GM12878 (cell line): ENCODE measurements at regions not wholly inside any gene's neighbourhood (a gene's known extent, or its start where the extent isn't known, plus 50 kb on each side); places are given as distances from the start of the nearest gene placed in this dataset.

Experiments
- ATAC-seq: fragments of 200-7000 bp; cut with Tn5 transposase; 3 replicates; pipeline ENCODE4 v1.9.1; 2020; ENCODE audit warnings: mild to moderate bottlenecking, moderate library complexity
- BruUV-seq: library from RNA; stranded (reverse); fragments of 400-500 nt; replicated peaks from 2 replicates; lab custom pipeline; 2021; lab: Mats Ljungman, UMichigan
- CTCF ChIA-PET: fragments of 300-600 bp; sonication (Branson Sonifier 250); formaldehyde crosslinking; extraction: SDS; loops from one replicate; lab custom pipeline; 2021; ENCODE audit warnings: inconsistent platforms; lab: Yijun Ruan, JAX
- POLR2A ChIA-PET: fragments of 350-600 bp; formaldehyde crosslinking; extraction: SDS; loops from one replicate; lab custom pipeline; 2021; ENCODE audit warnings: inconsistent platforms; lab: Charles Lee
- RAD21 ChIA-PET: fragments of 300-600 bp; sonication (Branson Sonifier 250); formaldehyde crosslinking; loops from one replicate; lab custom pipeline; 2023; ENCODE audit warnings: antibody characterized with exemption; ENCODE audit not compliant: unreplicated experiment; lab: Charles Lee
- SMC1A ChIA-PET: fragments of 300-600 bp; sonication (Branson Sonifier 250); formaldehyde crosslinking; loops from one replicate; lab custom pipeline; 2023; ENCODE audit not compliant: unreplicated experiment, uncharacterized antibody; lab: Charles Lee
- DNase-seq: peaks from one replicate; pipeline ENCODE4 v3.0.0-alpha.2; 2011; ENCODE audit warnings: low read depth, low spot score
- FAIRE-seq: peaks from 3 replicates; lab custom pipeline; 2011; peaks lifted over from hg19 to GRCh38; lab: Jason Lieb, UNC
- H2AFZ ChIP-seq: 2 replicates; pipeline ENCODE4 v1.6.0; 2011; ENCODE audit warnings: low read depth, low read length, control low read depth; ENCODE audit not compliant: control insufficient read depth
- H3K27ac ChIP-seq: 2 replicates; pipeline ENCODE4 v1.5.1; 2011; ENCODE audit warnings: control low read depth; ENCODE audit not compliant: control insufficient read depth, insufficient read depth
- H3K27me3 ChIP-seq, 2 experiments: replicated peaks in 1 of 2; 2 replicates each; pipeline versions ENCODE4 v1.6.0 to v1.6.1; 2011; ENCODE audit warnings: low read length in 1 of 2; ENCODE audit not compliant: control insufficient read depth in 2 of 2, insufficient read depth in 2 of 2
- H3K36me3 ChIP-seq, 2 experiments: 2 replicates each; pipeline ENCODE4 v1.5.1; 2011; ENCODE audit warnings: low read length in 1 of 2; ENCODE audit not compliant: control insufficient read depth in 2 of 2, insufficient read depth in 2 of 2
- H3K4me1 ChIP-seq: 2 replicates; pipeline ENCODE4 v1.6.1; 2011; ENCODE audit warnings: mild to moderate bottlenecking, low read length, moderate library complexity, mixed read lengths; ENCODE audit not compliant: control insufficient read depth, insufficient read depth
- H3K4me2 ChIP-seq: 2 replicates; pipeline ENCODE4 v1.6.0; 2011; ENCODE audit warnings: control low read depth; ENCODE audit not compliant: control insufficient read depth, insufficient read depth
- H3K4me3 ChIP-seq: fragments of 200-600 bp; sonication (generic); 2 replicates; pipeline ENCODE4 v1.5.1; 2016
- H3K79me2 ChIP-seq: 2 replicates; pipeline ENCODE4 v1.6.0; 2011; ENCODE audit warnings: low read length; ENCODE audit not compliant: control insufficient read depth, insufficient read depth
- H3K9ac ChIP-seq: 2 replicates; pipeline ENCODE4 v1.8.0; 2011; ENCODE audit warnings: low read length, control low read depth, mixed read lengths; ENCODE audit not compliant: control insufficient read depth, insufficient read depth
- H3K9me3 ChIP-seq: replicated peaks from 3 replicates; pipeline ENCODE4 v1.5.1; 2011; ENCODE audit warnings: mild to moderate bottlenecking, low read length; ENCODE audit not compliant: control insufficient read depth, insufficient read depth
- H4K20me1 ChIP-seq: 2 replicates; pipeline ENCODE4 v1.6.0; 2011; ENCODE audit not compliant: control insufficient read depth, insufficient read depth
- BACH1 ChIP-seq: fragments of 450-650 bp; IDR thresholded peaks from 2 replicates; pipeline ENCODE4 v1.6.1; 2017; ENCODE audit warnings: mild to moderate bottlenecking, borderline replicate concordance
- ETV6 ChIP-seq, 2 experiments: fragments of 450-650 bp in 1 of 2; IDR thresholded peaks in 1 of 2; conservative IDR thresholded peaks in 1 of 2; 2 replicates each; pipeline ENCODE4 v1.6.1; 2014; ENCODE audit warnings: antibody characterized with exemption in 1 of 2, borderline replicate concordance in 1 of 2, low read depth in 1 of 2, mild to moderate bottlenecking in 1 of 2, moderate library complexity in 1 of 2
- EZH2 ChIP-seq: IDR thresholded peaks from 2 replicates; pipeline ENCODE4 v1.6.1; 2012; ENCODE audit warnings: low read depth, mild to moderate bottlenecking, control low read depth, inconsistent platforms, low read length, borderline replicate concordance; ENCODE audit not compliant: control insufficient read depth
- SMAD1 ChIP-seq: fragments of 450-650 bp; IDR thresholded peaks from 2 replicates; pipeline ENCODE4 v1.6.1; 2018; ENCODE audit warnings: mild to moderate bottlenecking, low read depth; ENCODE audit not compliant: partially characterized antibody
- SREBF2 ChIP-seq: IDR thresholded peaks from 2 replicates; pipeline ENCODE4 v1.6.1; 2012; ENCODE audit warnings: mild to moderate bottlenecking, low read length
- TBL1XR1 ChIP-seq: IDR thresholded peaks from 2 replicates; pipeline ENCODE4 v1.6.1; 2012; ENCODE audit warnings: low read depth, low read length, improper control_type of control experiment
- YY1 ChIP-seq: IDR thresholded peaks from 2 replicates; pipeline ENCODE4 v1.6.1; 2011; ENCODE audit warnings: low read depth, mild to moderate bottlenecking, low read length
- ZBTB40 ChIP-seq: fragments of 450-650 bp; IDR thresholded peaks from 2 replicates; pipeline ENCODE4 v1.6.1; 2016; ENCODE audit warnings: mild to moderate bottlenecking, moderate library complexity, borderline replicate concordance
- WGBS: methylation state at CpG from one replicate; pipeline ENCODE4 v1.1.6; 2016; ENCODE audit warnings: low lambda C conversion rate; ENCODE audit not compliant: insufficient replicate concordance, insufficient coverage; ENCODE audit errors: missing lambda C conversion rate; 5-methylcytosine and 5-hydroxymethylcytosine counted together
- in situ Hi-C: fragments of 300-500 bp; cut with MboI; formaldehyde crosslinking; loops from 9 replicates; pipeline ENCODE4 v1.14.3; 2018; ENCODE audit warnings: mixed read lengths
- intact Hi-C: fragments of 100-400 bp; cut with micrococcal nuclease; formaldehyde crosslinking; loops from one replicate; pipeline ENCODE4 v1.14.2; 2022; ENCODE audit not compliant: unreplicated experiment
- TF ChIP-seq, protein P1 (sequence below): IDR thresholded peaks from 2 replicates; pipeline ENCODE4 v1.6.1; 2012; ENCODE audit warnings: mild to moderate bottlenecking, low read depth, low read length

DNA sequence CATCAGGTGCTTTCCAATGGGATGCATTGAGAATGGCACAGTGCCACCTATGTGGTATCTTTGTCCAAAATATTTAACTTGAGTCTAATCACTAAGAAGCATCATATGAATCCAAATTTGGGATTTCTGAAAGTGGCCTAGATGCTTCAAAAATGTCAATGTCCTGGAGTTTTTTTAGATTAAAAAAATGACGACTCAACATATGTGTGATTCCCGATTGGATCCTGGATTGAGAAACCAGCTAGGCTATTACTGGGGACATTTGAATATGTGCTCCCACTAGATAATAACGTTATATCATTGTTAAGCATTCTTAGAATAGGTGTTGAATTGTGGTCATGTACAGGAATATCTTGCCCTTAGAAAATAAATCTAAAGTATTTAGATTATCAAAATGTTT is 189.2 kb downstream of the TBXT start:
- no peaks in the 10 kb centered on the region for H4K20me1 ChIP-seq
- H3K4me3 ChIP-seq = no peak overlapping the region
- no peak for DNase-seq
- H2AFZ ChIP-seq = no peak overlapping the region
- no peaks in the 10 kb centered on the region for H3K36me3 ChIP-seq
- no peak overlapping the region for H3K9ac ChIP-seq
- POLR2A ChIA-PET = no interaction called here
- no peaks in the 10 kb centered on the region; a peak in 2 of 4 replicates for H3K27me3 ChIP-seq
- TF ChIP-seq SREBF2 (no peak), BACH1 (no peak), EZH2 (no peak), ETV6 (conservative IDR thresholded peaks at IDR 0.05 in 1 of 2, IDR thresholded peaks at IDR 0.05 in 1 of 2; ENCODE audit: borderline replicate concordance in 1 of 2, low read depth in 1 of 2) (no peak), ZBTB40 (no peak), TBL1XR1 (no peak), YY1 (no peak), SMAD1 (no peak)
- TF ChIP-seq, protein P1, sequence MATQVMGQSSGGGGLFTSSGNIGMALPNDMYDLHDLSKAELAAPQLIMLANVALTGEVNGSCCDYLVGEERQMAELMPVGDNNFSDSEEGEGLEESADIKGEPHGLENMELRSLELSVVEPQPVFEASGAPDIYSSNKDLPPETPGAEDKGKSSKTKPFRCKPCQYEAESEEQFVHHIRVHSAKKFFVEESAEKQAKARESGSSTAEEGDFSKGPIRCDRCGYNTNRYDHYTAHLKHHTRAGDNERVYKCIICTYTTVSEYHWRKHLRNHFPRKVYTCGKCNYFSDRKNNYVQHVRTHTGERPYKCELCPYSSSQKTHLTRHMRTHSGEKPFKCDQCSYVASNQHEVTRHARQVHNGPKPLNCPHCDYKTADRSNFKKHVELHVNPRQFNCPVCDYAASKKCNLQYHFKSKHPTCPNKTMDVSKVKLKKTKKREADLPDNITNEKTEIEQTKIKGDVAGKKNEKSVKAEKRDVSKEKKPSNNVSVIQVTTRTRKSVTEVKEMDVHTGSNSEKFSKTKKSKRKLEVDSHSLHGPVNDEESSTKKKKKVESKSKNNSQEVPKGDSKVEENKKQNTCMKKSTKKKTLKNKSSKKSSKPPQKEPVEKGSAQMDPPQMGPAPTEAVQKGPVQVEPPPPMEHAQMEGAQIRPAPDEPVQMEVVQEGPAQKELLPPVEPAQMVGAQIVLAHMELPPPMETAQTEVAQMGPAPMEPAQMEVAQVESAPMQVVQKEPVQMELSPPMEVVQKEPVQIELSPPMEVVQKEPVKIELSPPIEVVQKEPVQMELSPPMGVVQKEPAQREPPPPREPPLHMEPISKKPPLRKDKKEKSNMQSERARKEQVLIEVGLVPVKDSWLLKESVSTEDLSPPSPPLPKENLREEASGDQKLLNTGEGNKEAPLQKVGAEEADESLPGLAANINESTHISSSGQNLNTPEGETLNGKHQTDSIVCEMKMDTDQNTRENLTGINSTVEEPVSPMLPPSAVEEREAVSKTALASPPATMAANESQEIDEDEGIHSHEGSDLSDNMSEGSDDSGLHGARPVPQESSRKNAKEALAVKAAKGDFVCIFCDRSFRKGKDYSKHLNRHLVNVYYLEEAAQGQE = no peak
- TF ChIP-seq, all 136 proteins: peak for 0
- Histone ChIP-seq H3K27ac (no peak overlapping the region), H3K4me1 (no peaks in the 10 kb centered on the region), H3K79me2 (no peaks in the 10 kb centered on the region), H3K9me3 (no peaks in the 10 kb centered on the region), H3K4me2 (no peak overlapping the region)
- ChIA-PET SMC1A (no interaction called here), RAD21 (no interaction called here), CTCF (no interaction called here)
- intact Hi-C loops (no loop called here), in situ Hi-C loops (no loop called here)
- ATAC-seq (no peak), FAIRE-seq (no peak)
- no TSS peak for BruUV-seq
- WGBS = 55% methylated on average over 3 of the region's 3 CpGs
